GM18498 (cell line): ENCODE measurements at regions not wholly inside any gene's neighbourhood (a gene's known extent, or its start where the extent isn't known, plus 50 kb on each side); places are given as distances from the start of the nearest gene placed in this dataset.
"Not testable (repeated sequence)": the region's sequence is repeated elsewhere in the genome, so short reads cannot be mapped to it uniquely, and the experiment has no call there.

Experiments used
- ATAC-seq: cut with Tn5 transposase; IDR thresholded peaks from one replicate; pipeline ENCODE4 v1.9.1; 2021; ENCODE audit warnings: mild to moderate bottlenecking, moderate library complexity; ENCODE audit not compliant: unreplicated experiment

DNA sequence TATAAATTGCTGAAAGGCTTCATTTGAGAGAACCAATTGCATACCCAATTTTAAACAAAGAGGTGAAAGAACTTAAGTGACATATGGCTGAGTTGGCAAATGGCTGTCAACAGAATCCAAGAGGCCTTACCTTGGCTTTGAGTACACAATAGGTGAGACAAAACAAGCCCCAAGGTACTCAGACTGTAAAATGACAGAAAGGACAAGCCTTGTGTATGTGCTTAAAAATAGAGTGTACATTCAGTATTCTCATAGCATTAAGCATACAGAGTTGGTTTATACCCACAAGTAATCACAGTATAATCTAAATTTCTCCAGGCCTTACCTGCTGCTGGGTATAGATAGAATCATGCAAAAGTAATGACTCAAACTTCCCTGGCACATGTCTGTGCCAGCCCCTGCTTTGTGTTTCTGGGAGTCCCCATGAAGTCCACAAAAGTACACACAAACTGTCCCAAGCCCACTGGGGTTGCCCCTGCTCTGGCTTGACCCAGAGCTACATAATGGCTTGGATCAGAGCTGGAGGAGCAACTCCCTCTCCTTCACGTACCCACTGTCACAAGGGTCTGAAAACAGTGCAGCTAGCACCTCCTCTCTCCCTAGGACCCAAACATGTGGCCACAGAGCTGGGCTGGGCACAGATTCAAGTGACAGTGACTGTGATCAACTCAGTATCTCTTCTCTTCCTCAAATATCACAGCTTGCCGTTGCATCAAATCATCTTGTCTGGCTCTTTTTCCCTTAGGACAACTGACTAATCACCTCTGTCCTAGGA is 250.8 kb downstream of the ENC1 start:
- ATAC-seq = no peak

DNA sequence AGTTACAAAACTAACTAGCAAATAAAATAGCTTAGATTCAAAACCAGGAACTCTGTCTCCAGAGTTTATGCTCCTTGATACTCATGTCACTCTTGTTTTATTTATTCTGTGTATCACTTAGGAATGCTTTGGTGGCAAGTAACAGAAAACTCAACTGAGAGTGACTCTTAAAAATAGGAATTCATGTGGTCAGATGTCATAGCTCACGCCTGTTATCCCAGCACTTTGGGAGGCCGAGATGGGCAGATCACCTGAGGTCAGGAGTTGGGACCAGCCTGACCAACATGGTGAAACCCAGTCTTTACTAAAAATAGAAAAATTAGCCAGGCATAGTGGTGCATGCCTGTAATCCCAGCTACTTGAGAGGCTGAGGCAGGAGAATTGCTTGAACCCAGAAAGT is 252.1 kb downstream of the ENC1 start:
- ATAC-seq = not testable (repeated sequence)

- ATAC-seq = no peak
These were observed 253.8 kb downstream of the ENC1 start for GRCh38 chr5:74386571-74387334.

DNA sequence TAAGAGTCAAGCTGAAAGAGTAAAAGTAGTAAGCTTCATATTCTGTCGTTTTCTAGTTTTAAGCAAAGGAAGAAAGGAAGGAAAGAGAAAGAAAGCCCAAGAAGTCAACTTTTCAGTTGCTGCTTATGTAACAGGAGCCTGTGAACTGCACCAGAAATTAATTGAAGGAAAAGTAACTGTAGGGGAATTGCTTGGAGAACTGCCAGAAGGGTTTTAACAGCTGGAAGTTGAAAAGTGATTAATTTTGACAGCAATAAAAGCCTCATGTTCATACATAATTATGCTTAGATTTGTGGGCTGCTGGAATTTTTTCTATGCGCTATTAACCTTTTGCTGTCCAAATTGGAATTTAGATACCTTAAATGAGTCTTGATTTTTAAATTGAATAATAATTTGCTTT is 255.7 kb downstream of the ENC1 start:
- ATAC-seq = no peak

GRCh38 chr5:74382987-74383593 is 257.4 kb downstream of the ENC1 start:
- ATAC-seq = no peak

DNA sequence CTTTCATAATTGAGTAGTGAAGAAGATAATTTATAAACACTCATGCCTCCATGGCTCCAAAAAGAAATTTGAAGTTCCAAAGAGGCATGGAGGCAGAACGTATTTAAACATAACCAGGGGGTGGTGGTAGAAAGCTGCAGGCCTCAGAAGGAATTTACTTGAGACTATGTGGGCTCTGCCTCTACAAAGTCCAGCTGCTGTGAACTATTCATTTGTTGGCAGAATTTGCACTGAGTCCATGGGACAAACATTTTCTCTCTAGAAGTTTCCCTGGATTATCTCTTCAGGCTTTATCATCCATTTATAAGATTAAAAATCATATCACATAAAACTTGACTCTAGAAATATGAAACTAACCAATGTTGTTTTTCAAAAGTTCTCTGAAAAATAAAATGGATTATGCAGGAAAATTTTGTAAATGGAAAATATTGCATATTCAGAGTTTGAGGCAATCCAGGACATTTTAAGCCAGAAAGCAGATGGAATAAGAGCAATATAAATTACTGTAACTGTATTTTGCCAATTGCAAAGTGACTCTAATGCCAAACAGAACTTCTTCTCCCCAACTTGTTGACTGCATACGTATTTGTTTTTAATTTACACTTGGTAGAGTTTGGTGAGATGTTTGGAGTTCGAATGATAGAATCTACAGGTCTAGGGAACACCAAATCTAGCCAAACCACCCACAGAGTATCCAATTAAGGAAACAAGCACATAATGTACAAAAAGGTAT is 258.2 kb downstream of the ENC1 start:
- ATAC-seq = no peak

DNA sequence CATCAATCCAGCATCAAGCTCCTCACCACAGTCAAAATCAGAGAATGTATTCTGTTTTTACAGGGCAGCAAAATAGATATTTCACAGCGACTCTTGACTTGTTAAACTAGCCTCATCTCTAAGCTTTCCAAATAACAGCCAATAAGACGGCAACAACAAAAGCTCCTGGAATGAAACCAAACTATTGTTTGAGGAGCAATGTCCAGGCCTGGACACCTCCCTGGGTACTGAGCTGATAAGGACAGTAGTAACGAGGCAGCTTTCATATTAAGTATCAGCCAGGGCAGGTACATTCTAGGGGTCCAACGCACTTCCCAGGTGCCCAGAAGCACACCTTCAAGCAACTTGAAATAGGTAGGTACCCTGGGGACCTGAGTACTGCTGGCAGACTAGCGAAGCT is 260.3 kb downstream of the ENC1 start:
- no peak for ATAC-seq

DNA sequence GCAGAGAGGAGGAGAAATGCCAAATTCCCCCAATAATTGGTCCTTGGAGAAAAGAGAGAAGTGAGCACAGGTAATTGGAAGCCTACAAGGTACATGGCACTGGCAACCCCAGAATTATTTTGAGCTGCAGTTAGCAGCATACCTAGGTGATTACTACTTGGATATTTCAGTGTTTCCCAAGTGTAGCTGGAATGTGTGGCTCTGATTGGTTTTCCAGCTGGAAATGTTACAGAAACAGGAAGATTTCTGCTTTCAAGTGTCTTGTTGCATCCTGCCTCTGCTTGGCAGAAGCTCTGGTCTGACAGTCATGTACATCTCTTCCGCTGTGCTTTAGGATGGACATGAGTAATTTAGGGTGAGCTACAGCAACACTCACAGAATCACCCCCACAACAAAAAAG is 262.1 kb downstream of the ENC1 start:
- no peak for ATAC-seq

DNA sequence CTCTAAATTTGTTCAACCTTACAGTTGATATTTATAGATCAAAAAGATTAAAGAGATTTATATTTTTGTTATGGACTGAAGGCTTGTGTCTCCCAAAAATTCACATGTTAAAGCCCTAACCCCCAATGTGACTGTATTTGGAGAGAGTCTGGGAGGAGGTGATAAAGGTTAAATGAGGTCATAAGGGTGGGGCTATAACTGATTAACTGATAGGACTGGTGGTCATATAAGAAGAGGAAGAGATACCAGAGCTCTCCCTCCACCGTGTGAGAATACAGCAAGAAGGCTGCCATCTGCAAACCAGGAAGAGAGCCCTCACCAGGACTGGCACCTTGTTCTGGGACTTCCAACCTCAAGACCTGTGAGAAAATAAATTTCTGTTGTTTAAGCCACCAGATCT is 264.3 kb downstream of the ENC1 start:
- no peak for ATAC-seq

GRCh38 chr5:74375271-74375670 is 265.3 kb downstream of the ENC1 start:
- ATAC-seq = no peak

DNA sequence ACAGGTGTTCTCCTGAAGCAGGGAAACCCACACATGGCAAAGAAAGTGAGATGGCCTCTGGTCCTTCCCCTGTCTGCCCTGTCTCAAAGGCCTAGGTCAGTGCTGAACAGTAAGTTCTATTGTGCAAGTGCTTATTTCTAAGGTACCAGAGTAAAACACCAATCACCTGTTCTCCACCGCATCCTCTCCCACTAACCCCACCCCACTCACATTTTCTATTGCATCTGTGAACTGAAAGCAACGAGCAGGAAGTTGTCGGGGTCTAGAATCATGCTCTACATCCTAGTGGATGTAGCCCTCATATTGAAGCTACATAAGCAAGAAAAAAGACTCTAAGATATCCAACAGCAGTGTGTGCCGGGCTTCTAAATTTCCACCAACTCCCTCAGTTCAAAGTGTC is 265.9 kb downstream of the ENC1 start:
- ATAC-seq = no peak

GRCh38 chr5:74373076-74373475 is 267.5 kb downstream of the ENC1 start:
- no peak for ATAC-seq

- ATAC-seq = no peak
These were observed 267.9 kb downstream of the ENC1 start for GRCh38 chr5:74372502-74373064.

GRCh38 chr5:74372051-74372450 is 268.5 kb downstream of the ENC1 start:
- ATAC-seq = no peak

GRCh38 chr5:74371621-74372020 is 268.9 kb downstream of the ENC1 start:
- ATAC-seq = no peak

DNA sequence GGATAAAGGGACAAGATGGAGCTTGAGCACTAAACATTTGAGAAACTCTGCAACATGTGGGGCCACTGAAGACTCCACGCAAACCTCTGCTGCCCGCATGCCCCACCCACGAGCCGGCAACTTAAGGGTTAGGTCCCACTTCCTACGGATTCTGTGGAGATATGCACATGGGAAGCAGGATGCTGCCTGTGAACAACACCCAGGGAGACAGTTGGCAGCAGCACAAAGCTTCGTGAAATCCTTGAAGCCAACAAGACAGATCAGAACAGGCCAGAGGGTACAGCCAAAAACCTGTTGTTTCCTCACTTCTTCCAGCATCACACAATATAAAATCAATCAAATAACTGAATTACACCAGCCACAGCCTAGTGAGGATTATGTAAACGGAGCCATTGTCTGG is 270.4 kb downstream of the ENC1 start:
- ATAC-seq = no peak

GRCh38 chr5:74369173-74369572 is 271.4 kb downstream of the ENC1 start:
- ATAC-seq = no peak

DNA sequence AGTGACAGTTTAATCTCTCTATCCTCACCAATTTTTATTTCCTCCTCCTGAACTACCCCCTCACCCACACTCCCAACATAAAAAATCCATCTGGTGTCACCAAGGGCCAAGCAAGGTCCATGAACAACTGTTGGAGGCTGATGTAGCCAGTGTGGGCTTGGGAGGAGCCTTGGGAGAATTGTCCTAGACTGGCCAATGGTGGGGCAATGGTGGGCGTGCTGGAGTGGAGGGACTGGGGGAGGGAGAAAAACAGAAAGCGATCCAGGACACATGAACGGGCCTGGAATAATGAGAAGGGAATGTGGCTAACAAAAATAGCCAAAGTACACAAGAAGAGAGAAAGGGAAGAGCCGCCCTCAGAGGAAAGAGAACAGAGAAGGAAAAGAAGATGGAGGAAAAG is 272.6 kb downstream of the ENC1 start:
- no peak for ATAC-seq

DNA sequence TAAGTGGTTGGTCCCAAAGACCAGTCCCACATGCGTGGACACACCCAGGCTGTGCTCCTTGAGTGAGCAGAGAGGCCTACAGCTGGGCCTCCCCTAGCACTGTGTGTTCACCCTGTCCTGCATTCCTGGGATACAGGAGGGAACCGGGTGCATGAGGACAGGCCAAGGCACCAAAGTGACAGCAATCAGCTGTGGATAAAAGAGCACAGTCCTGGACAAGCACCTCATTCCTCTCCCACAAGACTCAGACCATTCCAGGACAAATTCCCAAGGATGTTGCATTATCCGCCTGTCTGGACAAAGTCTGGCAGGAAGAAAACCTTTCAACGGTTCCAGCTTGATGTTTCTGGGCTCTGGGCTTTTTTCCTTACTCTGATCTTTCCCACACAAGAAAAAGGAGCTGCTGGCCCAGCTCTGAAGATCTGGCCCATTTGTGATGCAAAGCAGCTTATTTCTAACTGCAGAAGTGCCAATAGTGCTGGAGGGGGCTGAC is 273.2 kb downstream of the ENC1 start:
- ATAC-seq = no peak

DNA sequence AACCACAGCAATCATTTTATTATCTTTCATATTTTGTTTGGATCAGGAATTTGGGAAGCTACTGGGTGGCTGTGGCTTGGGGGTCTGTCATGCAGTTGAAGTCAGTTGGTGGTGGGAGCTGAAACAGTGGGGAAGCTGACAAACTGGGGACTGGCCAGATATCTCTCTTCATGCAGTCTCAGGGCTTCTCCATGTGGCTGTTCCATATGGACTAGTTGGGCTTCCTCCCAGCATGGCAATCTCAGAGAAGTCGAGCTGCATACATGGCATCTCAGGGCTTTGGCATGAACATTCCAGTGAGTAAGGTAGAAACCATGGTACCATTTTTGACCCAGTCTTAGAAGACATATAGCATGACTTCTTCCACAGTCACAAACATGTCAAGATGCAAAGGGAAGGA is 274.8 kb downstream of the ENC1 start:
- ATAC-seq = no peak

- ATAC-seq = no peak
These were observed 276.0 kb downstream of the ENC1 start for GRCh38 chr5:74364507-74364906.
